ENCODE measurements at regions not wholly inside any gene's neighbourhood (a gene's known extent, or its start where the extent isn't known, plus 50 kb on each side); places are given as distances from the start of the nearest gene placed in this dataset.

DNA sequence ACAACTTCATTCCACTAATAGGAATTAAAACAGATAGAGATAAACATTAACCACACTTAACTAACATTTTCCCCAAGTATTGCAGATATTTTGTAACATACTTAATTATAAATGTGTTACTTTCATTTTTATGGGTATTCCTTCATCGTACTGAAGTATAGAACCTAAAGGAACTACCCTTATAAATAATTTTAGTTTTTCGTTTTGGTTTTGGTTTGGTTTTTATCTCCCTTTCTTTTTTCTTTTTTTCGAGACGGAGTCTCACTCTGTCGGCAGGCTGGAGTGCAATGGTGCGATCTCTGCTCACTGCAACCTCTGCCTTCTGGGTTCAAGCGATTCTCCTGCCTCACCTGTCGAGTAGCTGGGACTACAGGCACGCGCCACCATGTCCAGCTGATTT, 60.1 kb upstream of the LMNB1 start:
- Histone ChIP-seq H3K27me3 (ENCODE audit: insufficient read depth, low read depth) (no peaks in the 10 kb centered on the region), H3K4me1 (ENCODE audit: low read depth, poor library complexity, severe bottlenecking) (no peaks in the 10 kb centered on the region), H3K27ac (no peak overlapping the region), H3K4me3 (IDR thresholded peaks at IDR 0.05; ENCODE audit: insufficient read depth, low read depth, low read length) (no peak overlapping the region), H4K20me1 (ENCODE audit: insufficient read depth) (no peaks in the 10 kb centered on the region), H2AFZ (ENCODE audit: low read depth) (no peak overlapping the region), H3K36me3 (ENCODE audit: insufficient read depth) (no peaks in the 10 kb centered on the region), H3K9ac (no peak overlapping the region), H3K4me2 (no peak overlapping the region), H3K79me2 (ENCODE audit: insufficient read depth, low read depth) (no peaks in the 10 kb centered on the region)
- TF ChIP-seq, protein P1, sequence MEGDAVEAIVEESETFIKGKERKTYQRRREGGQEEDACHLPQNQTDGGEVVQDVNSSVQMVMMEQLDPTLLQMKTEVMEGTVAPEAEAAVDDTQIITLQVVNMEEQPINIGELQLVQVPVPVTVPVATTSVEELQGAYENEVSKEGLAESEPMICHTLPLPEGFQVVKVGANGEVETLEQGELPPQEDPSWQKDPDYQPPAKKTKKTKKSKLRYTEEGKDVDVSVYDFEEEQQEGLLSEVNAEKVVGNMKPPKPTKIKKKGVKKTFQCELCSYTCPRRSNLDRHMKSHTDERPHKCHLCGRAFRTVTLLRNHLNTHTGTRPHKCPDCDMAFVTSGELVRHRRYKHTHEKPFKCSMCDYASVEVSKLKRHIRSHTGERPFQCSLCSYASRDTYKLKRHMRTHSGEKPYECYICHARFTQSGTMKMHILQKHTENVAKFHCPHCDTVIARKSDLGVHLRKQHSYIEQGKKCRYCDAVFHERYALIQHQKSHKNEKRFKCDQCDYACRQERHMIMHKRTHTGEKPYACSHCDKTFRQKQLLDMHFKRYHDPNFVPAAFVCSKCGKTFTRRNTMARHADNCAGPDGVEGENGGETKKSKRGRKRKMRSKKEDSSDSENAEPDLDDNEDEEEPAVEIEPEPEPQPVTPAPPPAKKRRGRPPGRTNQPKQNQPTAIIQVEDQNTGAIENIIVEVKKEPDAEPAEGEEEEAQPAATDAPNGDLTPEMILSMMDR (conservative IDR thresholded peaks at IDR 0.05; ENCODE audit: low read depth, low read length), result no peak

DNA sequence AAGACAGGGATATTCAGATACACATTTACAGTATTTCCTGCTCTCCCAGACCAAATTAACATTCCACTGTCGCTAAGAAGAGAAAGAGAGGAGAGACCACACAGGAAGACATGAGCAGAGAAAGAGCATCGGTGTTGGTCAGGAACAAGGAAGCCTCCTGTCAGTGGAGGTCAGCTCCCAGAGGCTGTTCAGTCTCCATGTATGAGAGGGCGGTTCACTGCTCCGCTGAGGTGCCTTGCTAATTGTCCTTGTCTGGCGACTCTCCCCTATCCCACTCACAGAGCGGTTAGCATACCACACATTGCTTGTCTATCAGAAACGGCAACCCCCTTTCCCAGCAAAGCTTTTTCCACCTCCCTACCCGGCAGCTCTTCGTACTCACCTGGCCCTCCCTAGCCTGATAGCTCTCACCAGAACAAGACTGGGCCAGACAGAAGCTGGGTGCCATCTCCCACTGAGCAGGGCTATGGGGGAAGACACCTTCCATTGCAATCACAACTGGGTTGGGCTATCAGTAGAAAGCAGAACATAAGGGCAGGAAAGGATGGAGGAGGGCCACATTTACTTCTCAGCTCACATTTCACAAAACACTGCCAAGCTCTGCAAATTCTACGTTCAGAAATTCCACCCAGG, 58.6 kb upstream of the LMNB1 start:
- Histone ChIP-seq H3K4me3 (IDR thresholded peaks at IDR 0.05; ENCODE audit: insufficient read depth, low read depth, low read length) (no peak overlapping the region), H3K36me3 (ENCODE audit: insufficient read depth) (no peaks in the 10 kb centered on the region), H3K27ac (no peak overlapping the region), H3K27me3 (ENCODE audit: insufficient read depth, low read depth) (no peaks in the 10 kb centered on the region), H4K20me1 (ENCODE audit: insufficient read depth) (no peaks in the 10 kb centered on the region), H3K4me1 (ENCODE audit: low read depth, poor library complexity, severe bottlenecking) (no peaks in the 10 kb centered on the region), H2AFZ (ENCODE audit: low read depth) (no peak overlapping the region), H3K4me2 (no peak overlapping the region), H3K79me2 (ENCODE audit: insufficient read depth, low read depth) (no peaks in the 10 kb centered on the region), H3K9ac (no peak overlapping the region)
- TF ChIP-seq, protein P1 (conservative IDR thresholded peaks at IDR 0.05; ENCODE audit: low read depth, low read length), result no peak

DNA sequence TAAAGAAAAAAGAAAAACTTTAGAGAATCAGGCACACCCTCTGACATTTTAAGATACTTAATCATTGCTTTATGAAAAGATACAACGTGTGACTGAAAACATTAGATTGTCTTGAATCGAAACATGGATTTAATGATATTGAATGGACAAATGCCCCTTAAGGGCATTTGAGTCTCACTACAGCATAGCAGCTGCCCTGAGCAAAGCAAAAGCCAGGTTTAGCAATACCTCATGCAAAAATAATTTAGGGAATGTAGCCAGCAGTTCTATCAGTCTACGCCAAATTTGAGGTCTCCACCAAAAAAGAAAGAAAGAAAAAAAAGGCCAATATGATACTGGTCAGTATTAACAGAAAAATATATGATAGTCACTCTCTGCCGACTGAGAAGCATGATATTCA, 56.6 kb upstream of the LMNB1 start:
- no peak overlapping the region for H2AFZ ChIP-seq (ENCODE audit: low read depth)
- H3K4me2 ChIP-seq, result no peak overlapping the region
- H3K36me3 ChIP-seq (ENCODE audit: insufficient read depth), result no peaks in the 10 kb centered on the region
- no peaks in the 10 kb centered on the region for H3K79me2 ChIP-seq (ENCODE audit: insufficient read depth, low read depth)
- H4K20me1 ChIP-seq (ENCODE audit: insufficient read depth), result no peaks in the 10 kb centered on the region
- H3K4me1 ChIP-seq (ENCODE audit: low read depth, poor library complexity, severe bottlenecking), result no peaks in the 10 kb centered on the region
- no peak overlapping the region for H3K9ac ChIP-seq
- TF ChIP-seq, protein P1 (conservative IDR thresholded peaks at IDR 0.05; ENCODE audit: low read depth, low read length), result no peak
- no peaks in the 10 kb centered on the region for H3K27me3 ChIP-seq (ENCODE audit: insufficient read depth, low read depth)
- H3K4me3 ChIP-seq (IDR thresholded peaks at IDR 0.05; ENCODE audit: insufficient read depth, low read depth, low read length), result no peak overlapping the region
- H3K27ac ChIP-seq, result no peak overlapping the region

DNA sequence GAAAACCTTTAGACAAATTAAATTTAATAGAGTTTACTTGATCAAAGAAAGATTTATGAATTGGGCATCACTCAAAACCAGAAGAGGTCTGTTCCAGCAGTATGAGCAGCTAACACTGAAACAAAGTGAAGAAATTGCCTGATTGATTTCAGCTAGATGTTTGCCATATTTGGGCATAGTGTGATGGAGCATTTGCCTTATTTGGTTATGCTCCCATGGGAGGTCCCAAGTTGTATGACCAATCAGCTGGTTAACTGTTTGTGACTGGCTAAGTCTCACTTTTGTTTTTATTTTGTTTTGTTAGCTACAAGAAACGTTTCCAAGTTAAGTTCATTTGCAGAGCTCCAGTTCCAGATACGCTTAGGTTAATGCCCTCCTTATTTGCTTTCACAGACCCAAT, 53.3 kb upstream of the LMNB1 start:
- TF ChIP-seq, protein P1 (conservative IDR thresholded peaks at IDR 0.05; ENCODE audit: low read depth, low read length), result no peak

More for the DNA sequence above, 53.3 kb upstream of the LMNB1 start:
- no peak overlapping the region for H3K4me3 ChIP-seq (IDR thresholded peaks at IDR 0.05; ENCODE audit: insufficient read depth, low read depth, low read length)
- H3K27me3 ChIP-seq (ENCODE audit: insufficient read depth, low read depth), result no peaks in the 10 kb centered on the region
- no peak overlapping the region for H3K27ac ChIP-seq
- no peak overlapping the region for H3K9ac ChIP-seq
- H2AFZ ChIP-seq (ENCODE audit: low read depth), result no peak overlapping the region
- H3K4me1 ChIP-seq (ENCODE audit: low read depth, poor library complexity, severe bottlenecking), result no peaks in the 10 kb centered on the region
- H3K36me3 ChIP-seq (ENCODE audit: insufficient read depth), result no peaks in the 10 kb centered on the region
- no peak overlapping the region for H3K4me2 ChIP-seq
- H4K20me1 ChIP-seq (ENCODE audit: insufficient read depth), result no peaks in the 10 kb centered on the region
- no peaks in the 10 kb centered on the region for H3K79me2 ChIP-seq (ENCODE audit: insufficient read depth, low read depth)

Measured in KMS-11 (cell line).